HCT116 (cell line): ENCODE measurements at regions not wholly inside any gene's neighbourhood (a gene's known extent, or its start where the extent isn't known, plus 50 kb on each side); places are given as distances from the start of the nearest gene placed in this dataset.

ENCODE experiments used
- ATAC-seq: fragments of 200-7000 bp; cut with Tn5 transposase; 2 replicates; pipeline ENCODE4 v1.9.1; 2020; ENCODE audit warnings: mild to moderate bottlenecking, moderate library complexity
- BruUV-seq: library from RNA; stranded (reverse); fragments of 400-500 nt; replicated peaks from 2 replicates; lab custom pipeline; 2021; lab: Mats Ljungman, UMichigan
- CTCF ChIA-PET: fragments of 300-600 bp; sonication (Branson Sonifier 250); formaldehyde crosslinking; loops from one replicate; lab custom pipeline; 2021; ENCODE audit warnings: antibody characterized with exemption; lab: Charles Lee
- POLR2A ChIA-PET: fragments of 300-600, 350-600 bp; sonication (Branson Sonifier 250); formaldehyde crosslinking; loops from one replicate; lab custom pipeline; 2021; ENCODE audit warnings: antibody characterized with exemption; lab: Charles Lee
- RAD21 ChIA-PET, 2 experiments: fragments of 300-600 bp; sonication (Branson Sonifier 250); formaldehyde crosslinking; loops; one replicate each; lab custom pipeline; 2023; ENCODE audit warnings: low total read pairs in 2 of 2; ENCODE audit not compliant: uncharacterized antibody in 2 of 2, unreplicated experiment in 2 of 2, low non-redundant PET in 1 of 2; lab: Charles Lee
- DNase-seq: peaks from one replicate; pipeline ENCODE4 v3.0.0-alpha.2; 2010; ENCODE audit warnings: low read depth, low spot score
- H2AFZ ChIP-seq: fragments of 200-600 bp; shearing (Covaris generic), sonication (generic); 2 replicates; pipeline ENCODE4 v1.6.1; 2017; ENCODE audit warnings: low read depth, mixed run types, mixed read lengths, antibody characterized with exemption, low read length; ENCODE audit not compliant: poor library complexity, severe bottlenecking
- H3K27ac ChIP-seq: 2 replicates; pipeline ENCODE4 v1.5.1; 2012; ENCODE audit warnings: low read depth, low read length
- H3K27me3 ChIP-seq: fragments of 200-600 bp; sonication (generic); 2 replicates; pipeline ENCODE4 v1.6.1; 2016; ENCODE audit warnings: mixed run types, low read length, mixed read lengths; ENCODE audit not compliant: insufficient read depth
- H3K36me3 ChIP-seq, 2 experiments: fragments of 200-500 bp in 1 of 2; fragments of 200-600 bp in 1 of 2; sonication (Bioruptor generic) in 1 of 2; sonication (generic) in 1 of 2; 2 replicates each; pipeline versions ENCODE4 v1.5.1 to v1.6.1; 2014 to 2016; ENCODE audit warnings: low read length in 2 of 2, inconsistent platforms in 1 of 2, mixed read lengths in 1 of 2, mixed run types in 1 of 2; ENCODE audit not compliant: insufficient read depth in 2 of 2, control insufficient read depth in 1 of 2
- H3K4me1 ChIP-seq, 2 experiments: fragments of 200-600 bp in 1 of 2; sonication (generic) in 1 of 2; 2 replicates each; pipeline versions ENCODE4 v1.5.1 to v1.6.1; 2012 to 2017; ENCODE audit warnings: low read length in 2 of 2, inconsistent platforms in 1 of 2, mild to moderate bottlenecking in 1 of 2, mixed read lengths in 1 of 2, mixed run types in 1 of 2, moderate library complexity in 1 of 2; ENCODE audit not compliant: insufficient read depth in 2 of 2, control insufficient read depth in 1 of 2
- H3K4me2 ChIP-seq: fragments of 200-600 bp; sonication (generic); 2 replicates; pipeline ENCODE4 v1.6.1; 2017; ENCODE audit warnings: mixed run types, low read length, mixed read lengths
- H3K4me3 ChIP-seq, 2 experiments: fragments of 200-600 bp in 1 of 2; sonication (generic) in 1 of 2; replicated peaks in 1 of 2; 2 replicates each; pipeline ENCODE4 v1.5.1; 2011 to 2016; ENCODE audit warnings: low read length in 2 of 2, control low read depth in 1 of 2, low read depth in 1 of 2, mild to moderate bottlenecking in 1 of 2, mixed read lengths in 1 of 2, mixed run types in 1 of 2
- H3K79me2 ChIP-seq: fragments of 200-600 bp; sonication (generic); 2 replicates; pipeline ENCODE4 v1.6.1; 2017; ENCODE audit warnings: mild to moderate bottlenecking, mixed run types, low read length, moderate library complexity, mixed read lengths; ENCODE audit not compliant: insufficient read depth
- H3K9ac ChIP-seq: fragments of 200-600 bp; sonication (generic); 2 replicates; pipeline ENCODE4 v1.6.1; 2016; ENCODE audit warnings: low read length, mixed read lengths
- H3K9me2 ChIP-seq: fragments of 200-600 bp; sonication (generic), shearing (Covaris generic); 2 replicates; pipeline ENCODE4 v1.6.1; 2017; ENCODE audit warnings: mixed run types, mild to moderate bottlenecking, moderate library complexity; ENCODE audit not compliant: insufficient read depth
- H3K9me3 ChIP-seq, 2 experiments: fragments of 200-500 bp in 1 of 2; fragments of 200-600 bp in 1 of 2; sonication (Bioruptor generic) in 1 of 2; sonication (generic) in 1 of 2; 2 replicates each; pipeline ENCODE4 v1.6.1; 2014 to 2017; ENCODE audit warnings: low read length in 2 of 2, mixed read lengths in 2 of 2, inconsistent platforms in 1 of 2, low read depth in 1 of 2, mild to moderate bottlenecking in 1 of 2, mixed run types in 1 of 2, moderate library complexity in 1 of 2; ENCODE audit not compliant: control insufficient read depth in 1 of 2, insufficient read depth in 1 of 2
- H4K20me1 ChIP-seq: fragments of 200-600 bp; sonication (generic), shearing (Covaris generic); 2 replicates; pipeline ENCODE4 v1.6.1; 2017; ENCODE audit warnings: mixed run types, mild to moderate bottlenecking, moderate library complexity; ENCODE audit not compliant: insufficient read depth
- EGR1 ChIP-seq: IDR thresholded peaks from 2 replicates; pipeline ENCODE4 v1.6.1; 2012; ENCODE audit warnings: low read depth
- ELF1 ChIP-seq: IDR thresholded peaks from 2 replicates; pipeline ENCODE4 v1.6.1; 2012; ENCODE audit warnings: low read depth, borderline replicate concordance
- EZH2 ChIP-seq: fragments of 200-600 bp; sonication (generic); IDR thresholded peaks from 2 replicates; pipeline ENCODE4 v1.6.1; 2017; ENCODE audit warnings: antibody characterized with exemption, mixed run types
- FOSL1 ChIP-seq: IDR thresholded peaks from 2 replicates; pipeline ENCODE4 v1.6.1; 2012; ENCODE audit warnings: low read depth
- JUND ChIP-seq: IDR thresholded peaks from 2 replicates; pipeline ENCODE4 v1.6.1; 2012
- POLR2AphosphoS5 ChIP-seq: IDR thresholded peaks from 2 replicates; pipeline ENCODE4 v1.6.1; 2011; ENCODE audit warnings: mild to moderate bottlenecking, low read depth, low read length, moderate library complexity
- RAD21 ChIP-seq: IDR thresholded peaks from 2 replicates; pipeline ENCODE4 v1.6.1; 2012; ENCODE audit warnings: low read depth, mild to moderate bottlenecking
- SP1 ChIP-seq: IDR thresholded peaks from 2 replicates; pipeline ENCODE4 v1.6.1; 2012; ENCODE audit warnings: low read depth
- YY1 ChIP-seq: IDR thresholded peaks from 2 replicates; pipeline ENCODE4 v1.6.1; 2011; ENCODE audit warnings: low read length, low read depth, moderate library complexity, mild to moderate bottlenecking; ENCODE audit not compliant: insufficient replicate concordance; ENCODE audit errors: extremely low read depth
- ZBTB33 ChIP-seq: IDR thresholded peaks from 2 replicates; pipeline ENCODE4 v1.6.1; 2011; ENCODE audit warnings: mild to moderate bottlenecking, low read length, moderate library complexity; ENCODE audit not compliant: insufficient replicate concordance; ENCODE audit errors: extremely low read depth
- ZNF274 ChIP-seq: fragments of 200-500 bp; sonication (Bioruptor generic); IDR thresholded peaks from 2 replicates; pipeline ENCODE4 v1.6.1; 2014; ENCODE audit warnings: mild to moderate bottlenecking, low read depth, low read length, inconsistent platforms
- intact Hi-C: fragments of 100-400 bp; cut with micrococcal nuclease; formaldehyde crosslinking; loops from 2 replicates; pipeline ENCODE4 v1.10.0; 2022
- TF ChIP-seq, protein P1 (sequence below), 3 experiments: fragments of 200-600 bp in 1 of 3; sonication (generic) in 1 of 3; IDR thresholded peaks in 2 of 3; conservative IDR thresholded peaks in 1 of 3; 2 replicates each; pipeline ENCODE4 v1.5.1; 2012 to 2017; ENCODE audit warnings: low read depth in 2 of 3, low read length in 2 of 3, antibody characterized with exemption in 1 of 3, borderline replicate concordance in 1 of 3, control low read depth in 1 of 3, mild to moderate bottlenecking in 1 of 3, mixed read lengths in 1 of 3, mixed run types in 1 of 3, moderate library complexity in 1 of 3; ENCODE audit not compliant: insufficient read depth in 1 of 3
- TF ChIP-seq, protein P2 (sequence below): IDR thresholded peaks from 2 replicates; pipeline ENCODE4 v1.6.1; 2012
- TF ChIP-seq, protein P3 (sequence below): IDR thresholded peaks from 2 replicates; pipeline ENCODE4 v1.6.1; 2012

- Histone ChIP-seq H3K9me2 (no peaks in the 10 kb centered on the region), H3K4me3 (no peak overlapping the region), H4K20me1 (no peaks in the 10 kb centered on the region), H3K36me3 (no peaks in the 10 kb centered on the region), H2AFZ (no peak overlapping the region), H3K9ac (no peak overlapping the region), H3K4me2 (no peak overlapping the region), H3K27me3 (no peaks in the 10 kb centered on the region), H3K9me3 (no peaks in the 10 kb centered on the region), H3K4me1 (peaks cover 13 to 17% of the 10 kb centered on the region in 2 experiments), H3K27ac (no peak overlapping the region), H3K79me2 (no peaks in the 10 kb centered on the region)
- CTCF ChIA-PET: no interaction called here
- BruUV-seq: no TSS peak
- intact Hi-C loops: no loop called here
- POLR2A ChIA-PET: no interaction called here
- no peak for ATAC-seq
- RAD21 ChIA-PET: no interaction called here
- no peak for DNase-seq
- TF ChIP-seq YY1: no peak
- TF ChIP-seq, protein P1, sequence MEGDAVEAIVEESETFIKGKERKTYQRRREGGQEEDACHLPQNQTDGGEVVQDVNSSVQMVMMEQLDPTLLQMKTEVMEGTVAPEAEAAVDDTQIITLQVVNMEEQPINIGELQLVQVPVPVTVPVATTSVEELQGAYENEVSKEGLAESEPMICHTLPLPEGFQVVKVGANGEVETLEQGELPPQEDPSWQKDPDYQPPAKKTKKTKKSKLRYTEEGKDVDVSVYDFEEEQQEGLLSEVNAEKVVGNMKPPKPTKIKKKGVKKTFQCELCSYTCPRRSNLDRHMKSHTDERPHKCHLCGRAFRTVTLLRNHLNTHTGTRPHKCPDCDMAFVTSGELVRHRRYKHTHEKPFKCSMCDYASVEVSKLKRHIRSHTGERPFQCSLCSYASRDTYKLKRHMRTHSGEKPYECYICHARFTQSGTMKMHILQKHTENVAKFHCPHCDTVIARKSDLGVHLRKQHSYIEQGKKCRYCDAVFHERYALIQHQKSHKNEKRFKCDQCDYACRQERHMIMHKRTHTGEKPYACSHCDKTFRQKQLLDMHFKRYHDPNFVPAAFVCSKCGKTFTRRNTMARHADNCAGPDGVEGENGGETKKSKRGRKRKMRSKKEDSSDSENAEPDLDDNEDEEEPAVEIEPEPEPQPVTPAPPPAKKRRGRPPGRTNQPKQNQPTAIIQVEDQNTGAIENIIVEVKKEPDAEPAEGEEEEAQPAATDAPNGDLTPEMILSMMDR (IDR thresholded peaks at IDR 0.05 in 2 of 3, conservative IDR thresholded peaks at IDR 0.05 in 1 of 3; ENCODE audit: borderline replicate concordance in 1 of 3, insufficient read depth in 1 of 3, low read depth in 2 of 3, low read length in 2 of 3): no peak
- TF ChIP-seq, protein P2, sequence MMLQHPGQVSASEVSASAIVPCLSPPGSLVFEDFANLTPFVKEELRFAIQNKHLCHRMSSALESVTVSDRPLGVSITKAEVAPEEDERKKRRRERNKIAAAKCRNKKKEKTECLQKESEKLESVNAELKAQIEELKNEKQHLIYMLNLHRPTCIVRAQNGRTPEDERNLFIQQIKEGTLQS: no peak
- no peak for TF ChIP-seq JUND
- TF ChIP-seq ZBTB33: no peak
- TF ChIP-seq ZNF274: no peak
- no peak for TF ChIP-seq ELF1
- TF ChIP-seq FOSL1: no peak
- no peak for TF ChIP-seq POLR2AphosphoS5
- TF ChIP-seq EGR1: no peak
- TF ChIP-seq EZH2: no peak
- TF ChIP-seq, protein P3, sequence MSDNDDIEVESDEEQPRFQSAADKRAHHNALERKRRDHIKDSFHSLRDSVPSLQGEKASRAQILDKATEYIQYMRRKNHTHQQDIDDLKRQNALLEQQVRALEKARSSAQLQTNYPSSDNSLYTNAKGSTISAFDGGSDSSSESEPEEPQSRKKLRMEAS: no peak
- TF ChIP-seq SP1: no peak
- no peak for TF ChIP-seq RAD21
Observed at GRCh38 chr18:31223371-31223770, 60.7 kb upstream of the DSC1 start.
